ENCODE measurements at regions not wholly inside any gene's neighbourhood (a gene's known extent, or its start where the extent isn't known, plus 50 kb on each side); places are given as distances from the start of the nearest gene placed in this dataset.

DNA sequence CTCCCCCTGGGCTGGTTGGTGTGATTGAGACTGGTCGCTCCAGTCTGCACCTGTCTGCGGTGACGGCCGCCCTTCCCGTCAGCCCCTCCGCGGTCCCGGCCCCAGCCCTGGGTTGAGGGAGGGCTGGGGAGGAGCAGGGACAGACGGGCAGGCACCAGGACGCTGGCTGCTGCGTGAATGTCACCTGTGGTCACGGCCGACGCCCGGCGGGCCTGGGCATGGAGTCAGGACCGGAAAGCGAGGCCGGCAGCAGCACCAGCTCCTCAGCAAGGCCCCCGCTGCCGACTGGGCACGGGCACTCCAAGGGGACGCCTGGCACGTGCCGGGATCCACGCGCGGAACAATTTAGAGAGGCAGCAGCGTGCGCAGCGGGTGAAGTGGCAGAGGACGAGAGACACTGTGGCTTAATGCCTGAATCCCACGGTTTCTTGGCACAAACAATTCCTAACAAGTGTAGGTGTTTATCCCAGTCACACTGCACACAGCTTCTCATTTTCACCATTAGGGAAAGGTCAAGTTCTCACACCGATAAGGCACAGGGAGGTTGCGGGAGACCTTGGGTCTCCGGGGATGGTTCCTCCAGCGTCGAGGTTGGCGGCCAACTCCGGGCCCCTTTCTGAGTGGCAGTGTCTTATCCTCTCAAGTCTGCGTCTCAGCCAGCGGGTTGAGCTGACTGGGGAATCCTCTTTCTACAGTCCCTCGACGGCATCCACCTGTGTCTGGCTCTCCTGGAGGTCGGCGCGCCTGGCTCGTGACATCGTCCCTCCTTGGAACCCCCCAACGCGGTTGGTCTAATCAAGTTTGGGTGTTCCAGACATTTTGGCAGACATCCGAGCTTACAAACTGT lies 66.4 kb upstream of the ADGRA1 start:
- Histone ChIP-seq H3K9me3 (ENCODE audit: control insufficient read depth in 1 of 2, low read length in 2 of 2) (no peaks in the 10 kb centered on the region), H3K4me3 (ENCODE audit: low read depth in 1 of 2, low read length in 2 of 2) (no peak overlapping the region), H3K4me1 (ENCODE audit: control insufficient read depth in 1 of 2, insufficient read depth in 2 of 2, low read length in 2 of 2) (no peaks in the 10 kb centered on the region), H3K27ac (ENCODE audit: low read depth, low read length) (no peak overlapping the region), H3K9ac (ENCODE audit: low read depth in 1 of 2, low read length in 2 of 2) (no peak overlapping the region), H3K27me3 (ENCODE audit: control insufficient read depth in 1 of 2, insufficient read depth in 2 of 2, low read length in 2 of 2) (no peaks in the 10 kb centered on the region), H3K36me3 (ENCODE audit: control insufficient read depth in 1 of 2, insufficient read depth in 2 of 2, low read length in 2 of 2) (no peaks in the 10 kb centered on the region)

DNA sequence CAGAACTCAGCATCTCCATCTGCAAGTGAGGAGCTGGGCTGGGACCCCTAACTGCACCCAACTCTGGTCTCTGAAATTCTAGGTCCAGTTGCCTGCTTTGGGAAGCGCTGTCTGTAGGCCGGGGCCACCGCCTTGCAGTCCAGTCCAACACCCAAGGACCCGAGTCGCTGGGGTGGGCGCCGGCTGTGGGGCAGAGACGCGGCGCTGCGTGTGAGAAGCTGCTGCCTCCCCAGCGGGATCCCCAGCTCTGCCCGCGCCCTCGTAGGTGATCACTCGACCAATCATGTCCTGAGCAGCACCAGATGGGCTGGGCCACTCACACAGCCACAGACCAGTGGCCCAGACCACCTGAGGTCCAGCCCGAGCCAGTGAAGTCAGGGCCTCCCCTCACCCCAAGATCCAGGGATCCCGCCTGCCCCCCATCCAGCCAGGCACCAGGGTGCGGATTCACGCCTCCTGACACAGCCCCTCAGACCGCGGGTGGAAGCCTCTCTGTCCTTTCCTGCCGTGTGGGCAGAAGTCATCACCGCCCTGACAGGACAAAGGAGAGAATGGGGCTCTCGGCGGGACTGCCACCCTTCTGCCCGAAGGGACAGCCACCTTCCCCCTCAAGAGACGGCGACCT lies 67.4 kb upstream of the ADGRA1 start:
- Histone ChIP-seq H3K9ac (ENCODE audit: low read depth in 1 of 2, low read length in 2 of 2) (no peak overlapping the region), H3K27me3 (ENCODE audit: control insufficient read depth in 1 of 2, insufficient read depth in 2 of 2, low read length in 2 of 2) (no peaks in the 10 kb centered on the region), H3K4me1 (ENCODE audit: control insufficient read depth in 1 of 2, insufficient read depth in 2 of 2, low read length in 2 of 2) (no peaks in the 10 kb centered on the region), H3K4me3 (ENCODE audit: low read depth in 1 of 2, low read length in 2 of 2) (no peak overlapping the region), H3K9me3 (ENCODE audit: control insufficient read depth in 1 of 2, low read length in 2 of 2) (no peaks in the 10 kb centered on the region), H3K27ac (ENCODE audit: low read depth, low read length) (no peak overlapping the region), H3K36me3 (ENCODE audit: control insufficient read depth in 1 of 2, insufficient read depth in 2 of 2, low read length in 2 of 2) (no peaks in the 10 kb centered on the region)

DNA sequence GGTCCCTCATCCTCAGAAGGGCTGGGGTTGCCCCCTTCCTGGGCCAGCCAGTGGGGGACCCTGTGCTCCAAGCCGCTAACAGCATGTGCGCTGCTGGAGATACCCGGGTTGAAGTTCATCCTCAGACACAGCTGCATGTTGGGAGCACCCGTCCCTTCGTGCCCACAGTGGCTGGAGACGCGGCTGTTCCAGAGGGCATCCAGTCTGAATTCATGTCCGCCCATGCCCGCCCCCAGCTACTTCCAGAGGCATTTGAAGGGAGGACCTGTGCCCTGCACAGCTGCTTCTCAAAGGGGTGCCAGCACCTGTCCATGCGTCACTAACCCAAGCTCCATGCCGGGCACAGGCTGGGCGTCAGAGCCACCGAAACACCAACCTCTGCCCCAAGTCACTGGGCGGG lies 68.1 kb upstream of the ADGRA1 start:
- H3K4me1 ChIP-seq (ENCODE audit: control insufficient read depth in 1 of 2, insufficient read depth in 2 of 2, low read length in 2 of 2), result no peaks in the 10 kb centered on the region
- H3K27ac ChIP-seq (ENCODE audit: low read depth, low read length), result no peak overlapping the region
- H3K27me3 ChIP-seq (ENCODE audit: control insufficient read depth in 1 of 2, insufficient read depth in 2 of 2, low read length in 2 of 2), result no peaks in the 10 kb centered on the region
- H3K36me3 ChIP-seq (ENCODE audit: control insufficient read depth in 1 of 2, insufficient read depth in 2 of 2, low read length in 2 of 2), result no peaks in the 10 kb centered on the region
- no peaks in the 10 kb centered on the region for H3K9me3 ChIP-seq (ENCODE audit: control insufficient read depth in 1 of 2, low read length in 2 of 2)
- H3K9ac ChIP-seq (ENCODE audit: low read depth in 1 of 2, low read length in 2 of 2), result no peak overlapping the region
- H3K4me3 ChIP-seq (ENCODE audit: low read depth in 1 of 2, low read length in 2 of 2), result no peak overlapping the region

DNA sequence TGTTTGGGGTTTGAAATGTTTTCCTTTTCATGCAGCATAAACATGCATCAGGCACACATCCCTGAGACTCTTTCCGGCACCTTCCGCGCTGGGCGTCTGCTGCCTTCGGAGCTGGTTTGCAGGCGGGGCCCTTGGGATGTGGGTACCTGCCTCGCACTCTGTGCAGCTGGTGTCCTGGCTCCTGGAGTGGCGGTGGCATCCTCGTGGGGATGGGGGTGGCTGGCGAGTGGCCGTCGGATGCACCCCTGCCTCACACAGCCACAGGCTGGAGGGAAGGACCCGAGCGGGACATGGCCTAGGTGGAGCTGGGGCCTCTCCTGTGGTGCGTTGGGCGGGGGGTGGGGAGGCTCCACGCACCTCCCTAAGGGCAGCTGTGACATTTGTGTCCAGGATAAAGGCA lies 68.5 kb upstream of the ADGRA1 start:
- Histone ChIP-seq H3K4me1 (ENCODE audit: control insufficient read depth in 1 of 2, insufficient read depth in 2 of 2, low read length in 2 of 2) (no peaks in the 10 kb centered on the region), H3K27me3 (ENCODE audit: control insufficient read depth in 1 of 2, insufficient read depth in 2 of 2, low read length in 2 of 2) (no peaks in the 10 kb centered on the region), H3K9ac (ENCODE audit: low read depth in 1 of 2, low read length in 2 of 2) (no peak overlapping the region), H3K4me3 (ENCODE audit: low read depth in 1 of 2, low read length in 2 of 2) (no peak overlapping the region), H3K36me3 (ENCODE audit: control insufficient read depth in 1 of 2, insufficient read depth in 2 of 2, low read length in 2 of 2) (no peaks in the 10 kb centered on the region), H3K9me3 (ENCODE audit: control insufficient read depth in 1 of 2, low read length in 2 of 2) (no peaks in the 10 kb centered on the region), H3K27ac (ENCODE audit: low read depth, low read length) (no peak overlapping the region)

GRCh38 chr10:133018491-133018890 lies 69.2 kb upstream of the ADGRA1 start:
- no peaks in the 10 kb centered on the region for H3K36me3 ChIP-seq (ENCODE audit: control insufficient read depth in 1 of 2, insufficient read depth in 2 of 2, low read length in 2 of 2)
- H3K27me3 ChIP-seq (ENCODE audit: control insufficient read depth in 1 of 2, insufficient read depth in 2 of 2, low read length in 2 of 2), result no peaks in the 10 kb centered on the region
- H3K9me3 ChIP-seq (ENCODE audit: control insufficient read depth in 1 of 2, low read length in 2 of 2), result no peaks in the 10 kb centered on the region
- no peaks in the 10 kb centered on the region for H3K4me1 ChIP-seq (ENCODE audit: control insufficient read depth in 1 of 2, insufficient read depth in 2 of 2, low read length in 2 of 2)
- no peak overlapping the region for H3K27ac ChIP-seq (ENCODE audit: low read depth, low read length)
- H3K4me3 ChIP-seq (ENCODE audit: low read depth in 1 of 2, low read length in 2 of 2), result no peak overlapping the region
- H3K9ac ChIP-seq (ENCODE audit: low read depth in 1 of 2, low read length in 2 of 2), result no peak overlapping the region

GRCh38 chr10:133017203-133017601 lies 70.5 kb upstream of the ADGRA1 start:
- Histone ChIP-seq H3K4me3 (ENCODE audit: low read depth in 1 of 2, low read length in 2 of 2) (no peak overlapping the region), H3K9ac (ENCODE audit: low read depth in 1 of 2, low read length in 2 of 2) (no peak overlapping the region), H3K27ac (ENCODE audit: low read depth, low read length) (no peak overlapping the region), H3K36me3 (ENCODE audit: control insufficient read depth in 1 of 2, insufficient read depth in 2 of 2, low read length in 2 of 2) (no peaks in the 10 kb centered on the region), H3K9me3 (ENCODE audit: control insufficient read depth in 1 of 2, low read length in 2 of 2) (no peaks in the 10 kb centered on the region), H3K27me3 (ENCODE audit: control insufficient read depth in 1 of 2, insufficient read depth in 2 of 2, low read length in 2 of 2) (no peaks in the 10 kb centered on the region), H3K4me1 (ENCODE audit: control insufficient read depth in 1 of 2, insufficient read depth in 2 of 2, low read length in 2 of 2) (no peaks in the 10 kb centered on the region)

GRCh38 chr10:133016493-133017202 lies 71.1 kb upstream of the ADGRA1 start:
- Histone ChIP-seq H3K4me1 (ENCODE audit: control insufficient read depth in 1 of 2, insufficient read depth in 2 of 2, low read length in 2 of 2) (no peaks in the 10 kb centered on the region), H3K27me3 (ENCODE audit: control insufficient read depth in 1 of 2, insufficient read depth in 2 of 2, low read length in 2 of 2) (no peaks in the 10 kb centered on the region), H3K9ac (ENCODE audit: low read depth in 1 of 2, low read length in 2 of 2) (no peak overlapping the region), H3K36me3 (ENCODE audit: control insufficient read depth in 1 of 2, insufficient read depth in 2 of 2, low read length in 2 of 2) (no peaks in the 10 kb centered on the region), H3K9me3 (ENCODE audit: control insufficient read depth in 1 of 2, low read length in 2 of 2) (no peaks in the 10 kb centered on the region), H3K4me3 (ENCODE audit: low read depth in 1 of 2, low read length in 2 of 2) (no peak overlapping the region), H3K27ac (ENCODE audit: low read depth, low read length) (no peak overlapping the region)

DNA sequence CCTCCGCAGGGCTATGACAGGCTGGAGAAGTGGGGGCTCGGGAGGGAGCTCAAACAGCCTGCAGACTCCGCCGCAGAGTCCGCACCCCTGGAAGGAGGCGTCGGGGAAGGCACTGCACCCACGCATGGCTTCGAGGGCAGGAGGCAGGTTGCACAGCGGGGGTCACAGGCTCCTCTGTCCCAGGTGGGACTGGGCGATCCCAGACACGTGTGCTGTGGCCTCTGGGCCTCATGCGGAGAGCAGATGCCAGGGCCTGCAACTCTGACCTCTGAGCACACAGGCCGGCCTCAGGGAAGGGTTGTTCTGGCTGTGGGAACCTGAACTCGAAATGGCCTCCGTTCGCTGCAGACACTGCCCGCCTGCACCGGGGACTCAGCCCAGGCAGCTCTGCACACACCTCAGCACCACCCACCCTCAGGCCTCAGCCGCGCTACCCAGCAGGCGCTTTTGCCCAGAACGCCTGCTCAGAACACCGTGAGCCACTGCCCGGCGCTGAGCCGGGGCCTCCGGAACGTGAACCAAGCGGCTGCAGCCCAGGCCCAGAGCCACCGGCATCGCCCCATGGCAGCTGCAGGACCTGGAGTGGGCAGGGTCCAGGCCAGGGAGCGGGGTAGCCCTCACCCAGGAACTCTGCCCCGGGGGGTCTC lies 71.8 kb upstream of the ADGRA1 start:
- Histone ChIP-seq H3K36me3 (ENCODE audit: control insufficient read depth in 1 of 2, insufficient read depth in 2 of 2, low read length in 2 of 2) (no peaks in the 10 kb centered on the region), H3K27me3 (ENCODE audit: control insufficient read depth in 1 of 2, insufficient read depth in 2 of 2, low read length in 2 of 2) (no peaks in the 10 kb centered on the region), H3K4me3 (ENCODE audit: low read depth in 1 of 2, low read length in 2 of 2) (no peak overlapping the region), H3K9me3 (ENCODE audit: control insufficient read depth in 1 of 2, low read length in 2 of 2) (no peaks in the 10 kb centered on the region), H3K4me1 (ENCODE audit: control insufficient read depth in 1 of 2, insufficient read depth in 2 of 2, low read length in 2 of 2) (no peaks in the 10 kb centered on the region), H3K9ac (ENCODE audit: low read depth in 1 of 2, low read length in 2 of 2) (no peak overlapping the region), H3K27ac (ENCODE audit: low read depth, low read length) (no peak overlapping the region)

DNA sequence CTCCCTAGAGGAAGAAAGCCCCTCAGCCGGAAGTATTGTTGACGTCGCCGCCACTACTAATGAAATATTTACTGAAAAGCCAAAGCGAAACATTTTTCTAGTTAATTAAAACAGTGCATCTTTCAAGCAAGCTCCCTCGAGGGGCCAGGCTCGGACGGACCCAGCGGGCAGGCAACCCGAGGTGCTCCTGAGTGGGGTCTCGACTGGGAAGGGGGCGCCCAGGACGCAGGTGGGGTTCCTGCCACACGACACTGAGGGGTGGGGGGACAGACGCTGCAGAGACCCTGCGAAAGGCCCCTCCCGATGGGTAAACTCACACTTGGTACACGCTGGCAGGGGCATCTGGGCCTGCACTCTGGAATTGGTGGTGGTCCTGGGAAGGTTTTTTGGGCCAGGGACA lies 72.4 kb upstream of the ADGRA1 start:
- Histone ChIP-seq H3K4me3 (ENCODE audit: low read depth in 1 of 2, low read length in 2 of 2) (no peak overlapping the region), H3K27me3 (ENCODE audit: control insufficient read depth in 1 of 2, insufficient read depth in 2 of 2, low read length in 2 of 2) (no peaks in the 10 kb centered on the region)

More for the DNA sequence above, 72.4 kb upstream of the ADGRA1 start:
- no peak overlapping the region for H3K9ac ChIP-seq (ENCODE audit: low read depth in 1 of 2, low read length in 2 of 2)
- H3K36me3 ChIP-seq (ENCODE audit: control insufficient read depth in 1 of 2, insufficient read depth in 2 of 2, low read length in 2 of 2), result no peaks in the 10 kb centered on the region
- H3K4me1 ChIP-seq (ENCODE audit: control insufficient read depth in 1 of 2, insufficient read depth in 2 of 2, low read length in 2 of 2), result no peaks in the 10 kb centered on the region
- no peaks in the 10 kb centered on the region for H3K9me3 ChIP-seq (ENCODE audit: control insufficient read depth in 1 of 2, low read length in 2 of 2)
- H3K27ac ChIP-seq (ENCODE audit: low read depth, low read length), result no peak overlapping the region
